MCF 10A (cell line): ENCODE measurements at regions not wholly inside any gene's neighbourhood (a gene's known extent, or its start where the extent isn't known, plus 50 kb on each side); places are given as distances from the start of the nearest gene placed in this dataset.

Source experiments
- BruUV-seq: library from RNA; stranded (reverse); fragments of 400-500 nt; replicated peaks from 2 replicates; lab custom pipeline; 2021; lab: Mats Ljungman, UMichigan
- CTCF ChIA-PET: fragments of 300-600 bp; sonication (Branson Sonifier 250); formaldehyde crosslinking; extraction: SDS; loops from one replicate; lab custom pipeline; 2021; ENCODE audit warnings: antibody characterized with exemption, inconsistent platforms; lab: Yijun Ruan, JAX
- POLR2A ChIA-PET: fragments of 300-600, 350-650 bp; sonication (Branson Sonifier 250); formaldehyde crosslinking; extraction: SDS; loops from one replicate; lab custom pipeline; 2020; ENCODE audit warnings: antibody characterized with exemption, inconsistent platforms; lab: Yijun Ruan, JAX
- DNase-seq: peaks from one replicate; pipeline ENCODE4 v3.0.0-alpha.2; 2018; ENCODE audit not compliant: unreplicated experiment
- H3K27ac Mint-ChIP-seq: one replicate; pipeline ENCODE4 v1.8.0; 2022; ENCODE audit warnings: mild to moderate bottlenecking, low read depth, mixed read lengths; ENCODE audit not compliant: unreplicated experiment
- H3K27me3 Mint-ChIP-seq: one replicate; pipeline ENCODE4 v1.8.0; 2022; ENCODE audit warnings: mixed read lengths; ENCODE audit not compliant: insufficient read depth, unreplicated experiment
- H3K36me3 Mint-ChIP-seq: one replicate; pipeline ENCODE4 v1.8.0; 2022; ENCODE audit warnings: mild to moderate bottlenecking, moderate library complexity, mixed read lengths; ENCODE audit not compliant: insufficient read depth, unreplicated experiment
- H3K4me1 Mint-ChIP-seq: one replicate; pipeline ENCODE4 v1.8.0; 2022; ENCODE audit warnings: mixed read lengths; ENCODE audit not compliant: insufficient read depth, unreplicated experiment
- H3K4me3 Mint-ChIP-seq: one replicate; pipeline ENCODE4 v1.8.0; 2022; ENCODE audit warnings: mild to moderate bottlenecking, moderate library complexity, mixed read lengths; ENCODE audit not compliant: unreplicated experiment
- H3K9me3 Mint-ChIP-seq: one replicate; pipeline ENCODE4 v1.8.0; 2022; ENCODE audit warnings: mixed read lengths; ENCODE audit not compliant: unreplicated experiment
- CTCF ChIP-seq: fragments of 200-600 bp; IDR thresholded peaks from one replicate; pipeline ENCODE4 v1.8.0; 2022; ENCODE audit warnings: antibody characterized with exemption, mild to moderate bottlenecking; ENCODE audit not compliant: unreplicated experiment
- intact Hi-C: fragments of 100-400 bp; cut with micrococcal nuclease; formaldehyde crosslinking; loops from 2 replicates; pipeline ENCODE4 v1.14.1; 2022

GRCh38 chr5:61933787-61934626, 372.0 kb upstream of the KIF2A start:
- no TSS peak for BruUV-seq
- Mint-ChIP-seq H3K27me3 (no peaks in the 10 kb centered on the region), H3K36me3 (no peaks in the 10 kb centered on the region), H3K27ac (no peak overlapping the region), H3K9me3 (no peaks in the 10 kb centered on the region), H3K4me1 (peaks cover 19% of the 10 kb centered on the region), H3K4me3 (no peak overlapping the region)
- ChIA-PET CTCF (interaction anchor here (0.5 to 2.3 kb wide), 41 partner anchors 8 to 1629 kb away, joined by 3 to 18 read pairs (median 3); no protein-coding TSS in a partner anchor), POLR2A (interaction anchor here (0.7 to 1.8 kb wide), 5 partner anchors 109 to 1246 kb away, joined by 3 to 5 read pairs (median 4); no protein-coding TSS in a partner anchor)
- DNase-seq = peak; percentile 88
- intact Hi-C loops = loop anchor here (1.0 to 5.0 kb wide), 7 partner anchors 117 to 1256 kb away; partner anchors contain the start of gene ZSWIM6
- TF ChIP-seq CTCF = peak; percentile 78

GRCh38 chr5:61941637-61942036, 364.4 kb upstream of the KIF2A start:
- no peak overlapping the region for H3K27ac Mint-ChIP-seq
- no TSS peak for BruUV-seq
- H3K4me3 Mint-ChIP-seq = no peak overlapping the region
- H3K27me3 Mint-ChIP-seq = no peaks in the 10 kb centered on the region
- H3K4me1 Mint-ChIP-seq = no peaks in the 10 kb centered on the region
- ChIA-PET POLR2A (no interaction called here), CTCF (interaction anchor here (0.7 to 5.7 kb wide), 8 partner anchors 17 to 887 kb away, joined by 3 to 43 read pairs (median 3); no protein-coding TSS in a partner anchor)
- DNase-seq = no peak
- intact Hi-C loops = loop anchor here (1.0 to 10.0 kb wide), 2 partner anchors 202 to 273 kb away; no protein-coding TSS in a partner anchor
- H3K9me3 Mint-ChIP-seq = no peaks in the 10 kb centered on the region
- no peak for TF ChIP-seq CTCF
- H3K36me3 Mint-ChIP-seq = no peaks in the 10 kb centered on the region

- H3K36me3 Mint-ChIP-seq = no peaks in the 10 kb centered on the region
- no peak overlapping the region for H3K27ac Mint-ChIP-seq
- intact Hi-C loops = loop anchor here (10.0 kb wide), 1 partner anchor 272 kb away; no protein-coding TSS in a partner anchor
- H3K4me3 Mint-ChIP-seq = no peak overlapping the region
- ChIA-PET POLR2A (interaction anchor here (0.6 kb wide), 1 partner anchor 51 kb away, joined by 3 read pairs; no protein-coding TSS in a partner anchor), CTCF (interaction anchor here (0.6 to 5.7 kb wide), 7 partner anchors 16 to 801 kb away, joined by 3 to 43 read pairs (median 4); no protein-coding TSS in a partner anchor)
- no peaks in the 10 kb centered on the region for H3K27me3 Mint-ChIP-seq
- no peak for TF ChIP-seq CTCF
- DNase-seq = no peak
- H3K9me3 Mint-ChIP-seq = no peaks in the 10 kb centered on the region
- BruUV-seq = no TSS peak
- no peaks in the 10 kb centered on the region for H3K4me1 Mint-ChIP-seq
Measured at GRCh38 chr5:61942462-61943049, 363.4 kb upstream of the KIF2A start.

GRCh38 chr5:61943713-61944112, 362.3 kb upstream of the KIF2A start:
- no peak for TF ChIP-seq CTCF
- Mint-ChIP-seq H3K9me3 (no peaks in the 10 kb centered on the region), H3K4me1 (no peaks in the 10 kb centered on the region), H3K27ac (no peak overlapping the region), H3K4me3 (no peak overlapping the region), H3K27me3 (no peaks in the 10 kb centered on the region), H3K36me3 (no peaks in the 10 kb centered on the region)
- CTCF ChIA-PET = interaction anchor here (5.7 kb wide), 1 partner anchor 199 kb away, joined by 43 read pairs; no protein-coding TSS in a partner anchor
- no peak for DNase-seq
- no TSS peak for BruUV-seq
- intact Hi-C loops = loop anchor here (10.0 kb wide), 1 partner anchor 271 kb away; no protein-coding TSS in a partner anchor
- POLR2A ChIA-PET = no interaction called here
